T-helper 17 cell (primary cell): ENCODE measurements at regions not wholly inside any gene's neighbourhood (a gene's known extent, or its start where the extent isn't known, plus 50 kb on each side); places are given as distances from the start of the nearest gene placed in this dataset.

Experiments
- ATAC-seq: fragments of 150-1000 bp; cut with Tn5 transposase; 2 replicates; pipeline ENCODE4 v1.10.0; 2021; ENCODE audit warnings: mild to moderate bottlenecking, moderate library complexity
- DNase-seq, 3 donors: peaks; one replicate each; pipeline versions ENCODE4 v3.0.0 to v3.0.0-alpha.2; 2020 to 2021
- H3K9me3 ChIP-seq: one replicate; pipeline ENCODE4 v1.7.0; 2013; ENCODE audit warnings: low read length, mild to moderate bottlenecking; ENCODE audit not compliant: control insufficient read depth, poor library complexity, severe bottlenecking
- H3K27ac Mint-ChIP-seq: one replicate; pipeline ENCODE4 v1.8.0; 2022; ENCODE audit warnings: mild to moderate bottlenecking, moderate library complexity, mixed read lengths
- H3K27me3 Mint-ChIP-seq: one replicate; pipeline ENCODE4 v1.8.0; 2022; ENCODE audit warnings: mixed read lengths
- H3K36me3 Mint-ChIP-seq: one replicate; pipeline ENCODE4 v1.8.0; 2022; ENCODE audit warnings: low read depth, mixed read lengths
- H3K4me1 Mint-ChIP-seq: one replicate; pipeline ENCODE4 v1.8.0; 2022; ENCODE audit warnings: mild to moderate bottlenecking, mixed read lengths
- H3K4me3 Mint-ChIP-seq: one replicate; pipeline ENCODE4 v1.8.0; 2022; ENCODE audit warnings: mild to moderate bottlenecking, moderate library complexity, mixed read lengths

DNA sequence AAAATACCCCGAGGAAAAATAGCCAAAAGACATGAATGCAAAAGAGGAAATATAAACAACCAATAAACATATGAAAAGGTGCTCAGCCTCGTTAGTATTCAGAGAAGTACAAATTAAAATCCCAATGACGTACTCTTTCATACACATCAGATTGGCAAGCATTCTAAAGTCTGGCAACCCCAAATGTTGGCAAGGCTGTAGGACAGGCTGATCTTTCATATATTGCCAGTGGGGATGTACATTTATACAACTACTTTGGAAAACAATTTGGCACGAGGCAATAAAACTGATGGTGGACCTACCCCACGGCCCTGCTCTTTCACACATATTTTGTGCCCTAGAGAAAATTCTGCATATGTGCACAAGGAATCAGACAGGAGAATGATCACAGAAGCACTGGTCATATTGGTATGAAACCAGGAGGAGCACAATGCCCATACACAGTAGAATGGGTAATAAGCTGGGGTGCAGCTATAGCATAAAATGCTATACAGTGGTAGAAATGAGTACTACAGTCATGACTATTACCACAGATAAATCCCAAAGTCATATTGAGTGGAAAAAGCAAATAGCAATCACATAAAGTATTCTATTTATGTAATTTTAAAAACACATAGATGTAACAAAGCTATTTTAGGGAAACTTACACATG, 176.0 kb upstream of the SLC24A5 start:
- DNase-seq: no peak
- no peaks in the 10 kb centered on the region for H3K36me3 Mint-ChIP-seq
- no peaks in the 10 kb centered on the region for H3K27me3 Mint-ChIP-seq

DNA sequence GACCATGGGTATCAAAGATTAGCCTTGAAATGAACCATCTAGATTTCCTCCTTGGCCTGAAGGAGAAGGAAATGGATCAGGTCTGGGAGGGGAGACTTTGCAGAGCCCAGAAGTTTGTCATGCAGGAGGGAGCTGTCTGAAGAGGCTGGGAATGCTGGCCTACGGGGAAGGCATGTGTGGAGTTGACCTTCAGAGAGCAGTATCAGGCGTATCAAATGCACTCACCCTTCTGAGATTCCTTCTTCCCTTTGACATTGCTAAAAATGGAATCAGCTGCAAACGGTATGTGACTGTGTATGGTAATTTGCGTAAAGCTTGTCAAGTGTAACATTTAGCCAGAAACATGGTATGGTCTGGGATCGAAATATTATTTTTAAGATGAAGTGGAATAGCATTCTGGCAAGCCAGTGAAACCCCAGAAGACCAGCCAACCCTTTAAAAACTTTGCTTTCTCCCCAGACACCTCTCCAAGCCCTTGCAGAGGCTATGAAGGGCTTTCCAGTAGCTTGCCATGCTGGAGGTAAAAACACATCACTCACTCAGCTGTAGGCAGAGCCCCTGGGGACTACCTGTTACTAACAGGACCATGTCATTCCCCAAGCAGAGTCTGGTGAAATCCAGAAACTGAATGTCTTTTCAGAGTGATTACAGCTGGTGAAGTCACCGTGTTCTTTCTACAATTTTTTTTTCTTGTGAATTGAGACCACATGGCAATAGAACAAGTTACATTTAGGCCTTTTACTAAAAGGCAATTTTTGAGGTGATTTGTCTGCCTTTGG, 174.7 kb upstream of the SLC24A5 start:
- no peak for DNase-seq
- H3K9me3 ChIP-seq: no peaks in the 10 kb centered on the region
- H3K36me3 Mint-ChIP-seq: no peaks in the 10 kb centered on the region
- no peaks in the 10 kb centered on the region for H3K4me1 Mint-ChIP-seq
- no peak overlapping the region for H3K27ac Mint-ChIP-seq
- H3K4me3 Mint-ChIP-seq: no peak overlapping the region
- ATAC-seq: no peak
- no peaks in the 10 kb centered on the region for H3K27me3 Mint-ChIP-seq

More for the DNA sequence above, 176.0 kb upstream of the SLC24A5 start:
- H3K4me1 Mint-ChIP-seq: no peaks in the 10 kb centered on the region
- no peaks in the 10 kb centered on the region for H3K9me3 ChIP-seq
- H3K27ac Mint-ChIP-seq: no peak overlapping the region
- no peak overlapping the region for H3K4me3 Mint-ChIP-seq
- no peak for ATAC-seq

DNA sequence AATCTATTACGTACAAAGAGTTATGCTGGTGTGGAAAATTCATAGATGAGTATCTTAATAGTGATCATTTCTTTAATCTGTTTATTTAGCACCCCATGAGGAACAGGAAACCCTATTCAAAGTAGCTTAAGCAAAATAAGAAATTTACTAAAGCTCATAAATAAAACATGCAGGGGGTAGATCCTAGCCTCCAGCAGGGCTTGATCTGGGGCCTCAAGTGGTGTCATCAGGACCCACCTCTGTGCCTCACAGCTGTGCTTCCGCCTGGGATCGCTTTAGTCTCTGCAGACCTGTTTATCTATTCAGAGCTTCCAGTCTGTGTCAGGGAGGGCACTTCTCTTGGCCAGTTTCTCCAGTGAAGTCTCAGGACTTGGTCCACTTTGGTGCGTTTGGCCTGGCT, 171.0 kb upstream of the SLC24A5 start:
- no peaks in the 10 kb centered on the region for H3K4me1 Mint-ChIP-seq
- no peak overlapping the region for H3K4me3 Mint-ChIP-seq
- H3K27me3 Mint-ChIP-seq: no peaks in the 10 kb centered on the region
- no peak overlapping the region for H3K27ac Mint-ChIP-seq
- no peak for DNase-seq
- no peak for ATAC-seq
- H3K9me3 ChIP-seq: no peaks in the 10 kb centered on the region
- H3K36me3 Mint-ChIP-seq: no peaks in the 10 kb centered on the region

DNA sequence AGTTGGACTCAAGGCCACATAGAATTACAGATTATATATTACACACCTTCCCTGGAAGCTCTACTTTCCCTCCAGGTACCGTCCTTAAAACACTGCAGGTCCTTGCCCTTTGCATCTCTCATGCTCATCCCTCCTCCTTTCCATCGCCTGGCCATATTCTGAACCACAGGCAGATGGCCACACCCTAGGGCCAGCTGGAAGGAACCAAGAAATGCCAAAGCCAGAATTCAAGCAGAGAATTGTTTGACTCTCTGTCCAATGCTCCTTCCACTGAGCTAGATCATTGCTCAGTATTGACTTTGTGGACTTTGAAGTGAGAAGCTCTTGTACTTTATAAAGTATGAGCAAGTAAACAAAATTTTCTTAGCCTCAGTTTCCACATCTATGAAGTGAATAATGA, 170.3 kb upstream of the SLC24A5 start:
- Mint-ChIP-seq H3K36me3 (no peaks in the 10 kb centered on the region), H3K4me3 (no peak overlapping the region), H3K27ac (no peak overlapping the region), H3K27me3 (no peaks in the 10 kb centered on the region), H3K4me1 (no peaks in the 10 kb centered on the region)
- DNase-seq (no peak), ATAC-seq (no peak)
- no peaks in the 10 kb centered on the region for H3K9me3 ChIP-seq

DNA sequence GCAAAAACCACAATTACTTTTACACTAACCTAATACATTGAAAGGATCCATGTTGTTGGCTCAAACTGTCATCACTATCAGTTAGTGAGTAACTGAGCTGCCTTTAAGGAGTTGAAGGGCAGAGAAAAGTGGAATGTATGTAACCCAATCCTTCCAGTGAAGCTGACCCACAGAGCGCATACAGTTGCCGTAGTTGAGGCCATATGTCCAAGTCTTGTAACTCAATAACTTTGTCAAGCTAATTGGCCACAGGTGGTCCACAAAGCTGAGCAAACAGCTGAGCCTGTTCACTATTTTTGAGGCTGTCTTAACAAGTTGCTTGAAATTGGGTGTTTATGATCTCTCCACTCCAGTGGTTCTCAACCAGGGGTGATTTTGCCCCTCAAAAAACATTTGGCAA, 169.0 kb upstream of the SLC24A5 start:
- Mint-ChIP-seq H3K27ac (no peak overlapping the region), H3K4me1 (no peaks in the 10 kb centered on the region), H3K36me3 (no peaks in the 10 kb centered on the region), H3K27me3 (no peaks in the 10 kb centered on the region), H3K4me3 (no peak overlapping the region)
- DNase-seq (no peak), ATAC-seq (no peak)
- H3K9me3 ChIP-seq: no peaks in the 10 kb centered on the region

DNA sequence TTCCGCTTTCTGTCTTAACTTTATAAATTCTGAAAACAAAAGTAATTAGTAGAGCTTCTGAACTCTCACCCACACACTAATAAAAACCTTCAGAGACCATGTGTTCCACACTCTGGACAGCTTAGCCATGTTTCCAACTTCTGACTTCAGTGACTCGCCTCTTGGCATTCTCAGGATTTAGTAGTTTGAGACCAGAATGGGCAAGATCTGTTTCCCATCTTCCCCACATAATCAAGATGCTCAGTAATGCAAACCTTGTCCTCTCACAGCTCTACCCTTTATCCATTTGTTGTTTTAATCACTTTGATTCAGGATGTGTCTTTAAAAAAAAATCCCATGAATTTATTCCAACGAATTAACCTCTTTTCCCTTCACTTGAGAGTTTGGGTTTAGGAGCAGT, 166.6 kb upstream of the SLC24A5 start:
- no peaks in the 10 kb centered on the region for H3K4me1 Mint-ChIP-seq
- H3K36me3 Mint-ChIP-seq: no peaks in the 10 kb centered on the region

DNA sequence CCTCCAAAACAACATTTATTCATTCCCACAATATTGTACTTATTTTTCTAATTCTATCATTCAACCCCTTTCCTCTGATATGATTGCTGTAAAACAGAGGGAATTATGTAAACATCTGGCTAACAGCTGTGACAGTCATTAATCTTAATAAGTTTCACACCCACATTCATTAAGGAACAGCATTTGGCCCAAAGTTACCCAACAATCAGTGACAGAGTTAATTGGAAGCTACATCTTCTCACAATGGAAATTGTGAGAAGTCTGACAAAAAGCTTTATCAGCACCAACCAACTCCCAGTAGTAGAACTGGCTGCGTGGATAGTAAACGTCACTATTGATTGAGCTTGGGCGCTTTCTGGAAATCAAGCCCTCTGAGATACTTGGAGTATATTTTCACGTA, 165.8 kb upstream of the SLC24A5 start:
- no peaks in the 10 kb centered on the region for H3K36me3 Mint-ChIP-seq
- no peaks in the 10 kb centered on the region for H3K4me1 Mint-ChIP-seq
- peaks cover 5% of the 10 kb centered on the region for H3K27me3 Mint-ChIP-seq

More for the DNA sequence above, 166.6 kb upstream of the SLC24A5 start:
- DNase-seq (no peak), ATAC-seq (no peak)
- no peaks in the 10 kb centered on the region for H3K9me3 ChIP-seq
- Mint-ChIP-seq H3K27ac (no peak overlapping the region), H3K4me3 (no peak overlapping the region), H3K27me3 (peaks cover under 1% of the 10 kb centered on the region)

DNA sequence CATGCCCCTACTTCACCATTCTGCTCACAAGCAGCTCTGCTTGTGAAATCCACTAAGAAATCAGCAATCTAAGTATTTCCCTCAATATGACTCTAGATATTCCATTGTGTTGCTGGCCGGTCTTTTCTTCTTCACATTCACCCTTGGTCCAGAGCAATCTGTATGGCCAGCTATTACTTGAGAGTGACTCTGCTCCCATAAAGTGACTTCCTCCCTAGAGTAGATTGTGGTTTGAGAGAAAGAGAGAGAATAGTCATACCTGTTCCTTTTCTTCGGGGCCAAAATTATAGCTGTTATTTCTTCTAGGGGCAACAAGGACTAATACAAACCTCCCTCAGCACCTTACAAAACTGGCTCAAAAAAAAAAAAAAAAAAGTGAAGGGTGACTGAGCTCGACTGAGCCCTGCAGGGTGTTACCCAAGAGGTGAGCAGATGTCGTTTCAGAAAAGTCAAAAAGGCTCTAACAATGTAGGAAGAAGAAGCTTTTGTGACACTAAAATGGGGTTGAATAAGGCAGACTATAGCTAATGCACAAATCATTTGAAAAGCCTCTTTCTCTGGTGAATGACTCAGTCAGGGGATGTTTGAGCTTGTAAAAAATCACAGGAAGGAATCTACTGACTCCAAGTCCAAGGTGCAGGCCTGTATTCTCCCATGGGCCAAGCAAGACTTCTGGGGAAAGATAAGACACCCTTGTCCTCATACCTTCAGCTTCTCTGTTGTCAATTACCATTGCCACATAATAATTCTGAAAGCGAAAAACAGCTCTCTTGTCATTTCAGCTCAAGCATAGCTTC, 161.0 kb upstream of the SLC24A5 start:
- peaks cover 2% of the 10 kb centered on the region for H3K4me1 Mint-ChIP-seq
- no peaks in the 10 kb centered on the region for H3K9me3 ChIP-seq
- H3K4me3 Mint-ChIP-seq: no peak overlapping the region
- DNase-seq: no peak
- H3K27me3 Mint-ChIP-seq: peaks cover 11% of the 10 kb centered on the region
- ATAC-seq: no peak
- H3K36me3 Mint-ChIP-seq: no peaks in the 10 kb centered on the region
- no peak overlapping the region for H3K27ac Mint-ChIP-seq

More for the DNA sequence above, 165.8 kb upstream of the SLC24A5 start:
- no peaks in the 10 kb centered on the region for H3K9me3 ChIP-seq
- Mint-ChIP-seq H3K4me3 (no peak overlapping the region), H3K27ac (no peak overlapping the region)
- DNase-seq (no peak), ATAC-seq (no peak)

DNA sequence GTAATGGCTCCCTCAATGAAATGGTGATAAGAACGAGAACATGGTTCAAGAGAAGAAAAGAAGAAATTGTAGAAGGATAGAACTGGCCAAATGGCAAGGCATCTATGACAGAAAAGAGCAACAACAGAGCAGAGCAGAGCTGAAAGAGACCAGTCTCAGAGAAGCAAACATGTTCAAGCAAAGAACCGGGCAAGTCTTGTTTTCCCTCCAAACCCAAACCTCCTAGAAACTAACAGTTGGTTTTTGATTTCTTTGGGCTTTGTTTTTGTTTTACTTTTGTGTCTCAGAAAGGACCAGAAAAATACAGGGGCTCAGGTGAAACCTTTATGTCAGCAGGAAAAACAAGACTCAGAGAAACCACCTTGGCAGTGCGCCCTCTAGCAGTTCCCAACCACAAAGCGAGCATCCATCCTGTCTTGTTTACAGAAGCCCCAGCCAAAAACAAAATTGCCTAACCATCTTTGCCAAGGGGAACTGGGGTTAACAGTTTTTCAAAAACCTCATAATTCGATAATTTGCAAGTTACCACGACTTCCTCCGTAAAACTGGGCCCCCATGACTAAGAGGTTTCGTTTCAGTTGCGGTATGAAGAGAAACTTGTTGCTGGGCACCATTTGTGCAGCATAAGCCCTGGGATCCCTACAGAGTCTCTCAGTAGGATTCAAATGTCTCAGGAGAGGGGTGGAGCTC, 159.2 kb upstream of the SLC24A5 start:
- no peaks in the 10 kb centered on the region for H3K9me3 ChIP-seq
- ATAC-seq (no peak), DNase-seq (no peak)
- no peak overlapping the region for H3K4me3 Mint-ChIP-seq
- H3K27ac Mint-ChIP-seq: no peak overlapping the region
- peaks cover 2% of the 10 kb centered on the region for H3K4me1 Mint-ChIP-seq
- H3K36me3 Mint-ChIP-seq: no peaks in the 10 kb centered on the region
- peaks cover 11% of the 10 kb centered on the region for H3K27me3 Mint-ChIP-seq

DNA sequence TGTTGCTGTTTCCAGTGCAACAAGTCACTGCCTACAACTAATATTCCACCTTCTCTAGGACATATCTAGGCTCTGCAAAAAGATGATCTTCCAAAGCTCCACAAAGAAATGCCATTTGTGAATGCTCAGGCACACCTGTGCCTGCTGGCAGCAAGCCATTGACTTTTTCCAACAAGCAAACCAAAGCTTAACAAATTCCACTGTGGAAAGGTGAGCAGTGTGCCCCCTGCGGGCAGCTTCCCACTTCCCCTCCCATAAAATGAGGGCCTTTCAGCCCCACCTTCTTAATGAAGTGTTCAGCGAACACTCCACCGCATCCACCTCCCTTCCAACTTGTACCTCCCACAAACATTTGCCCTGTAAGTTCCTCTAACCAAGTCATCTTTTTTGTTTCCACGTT, 157.5 kb upstream of the SLC24A5 start:
- peaks cover 2% of the 10 kb centered on the region for H3K4me1 Mint-ChIP-seq
- ATAC-seq: no peak
- no peak for DNase-seq
- H3K9me3 ChIP-seq: no peaks in the 10 kb centered on the region
- H3K27ac Mint-ChIP-seq: no peak overlapping the region
- no peaks in the 10 kb centered on the region for H3K36me3 Mint-ChIP-seq
- peaks cover 11% of the 10 kb centered on the region for H3K27me3 Mint-ChIP-seq
- H3K4me3 Mint-ChIP-seq: no peak overlapping the region

DNA sequence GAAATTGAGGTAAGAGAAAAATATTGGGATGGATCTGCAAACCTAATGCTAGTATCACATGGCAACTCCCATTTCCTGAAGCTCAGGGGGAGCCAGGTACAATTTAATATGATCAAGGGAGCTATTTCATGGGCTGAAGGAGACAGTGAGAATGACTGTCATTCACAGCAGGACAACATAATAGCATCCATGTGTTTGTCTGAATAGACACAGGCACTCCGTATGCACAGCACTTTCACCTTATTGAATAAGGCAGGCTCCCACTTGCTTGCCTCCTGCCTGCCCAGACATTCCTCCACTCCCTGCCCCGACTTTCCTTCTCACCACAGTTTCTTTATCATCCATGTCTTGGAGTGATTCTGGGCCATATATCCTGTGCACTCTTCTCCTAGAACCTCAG, 156.6 kb upstream of the SLC24A5 start:
- no peak overlapping the region for H3K27ac Mint-ChIP-seq
- ATAC-seq (no peak), DNase-seq (no peak)
- no peaks in the 10 kb centered on the region for H3K36me3 Mint-ChIP-seq
- no peak overlapping the region for H3K4me3 Mint-ChIP-seq
- H3K27me3 Mint-ChIP-seq: peaks cover 10% of the 10 kb centered on the region
- H3K4me1 Mint-ChIP-seq: peaks cover 2% of the 10 kb centered on the region
- no peaks in the 10 kb centered on the region for H3K9me3 ChIP-seq

DNA sequence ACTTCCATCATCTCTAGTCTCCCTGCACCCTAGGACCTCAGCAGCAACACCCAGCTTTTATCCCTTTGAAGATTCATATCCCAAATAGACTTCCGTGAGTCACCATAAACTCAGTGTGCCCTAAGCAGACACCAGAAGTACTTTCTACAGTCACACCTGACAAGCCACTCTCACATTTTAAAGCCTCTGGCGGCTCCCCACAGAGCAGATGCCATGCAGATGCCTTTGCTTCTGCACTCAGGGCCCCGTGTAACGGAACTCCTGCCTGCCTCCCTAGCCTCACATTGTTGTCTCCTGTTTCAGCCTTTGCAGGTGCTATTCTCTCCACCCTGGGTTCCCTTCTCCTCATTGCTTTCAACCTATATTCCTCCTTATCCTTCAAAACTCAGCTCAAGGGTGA, 155.5 kb upstream of the SLC24A5 start:
- Mint-ChIP-seq H3K27ac (no peak overlapping the region), H3K4me3 (no peak overlapping the region), H3K27me3 (peaks cover 5% of the 10 kb centered on the region), H3K4me1 (peaks cover 2% of the 10 kb centered on the region), H3K36me3 (no peaks in the 10 kb centered on the region)
- ATAC-seq (no peak), DNase-seq (no peak)
- no peaks in the 10 kb centered on the region for H3K9me3 ChIP-seq

DNA sequence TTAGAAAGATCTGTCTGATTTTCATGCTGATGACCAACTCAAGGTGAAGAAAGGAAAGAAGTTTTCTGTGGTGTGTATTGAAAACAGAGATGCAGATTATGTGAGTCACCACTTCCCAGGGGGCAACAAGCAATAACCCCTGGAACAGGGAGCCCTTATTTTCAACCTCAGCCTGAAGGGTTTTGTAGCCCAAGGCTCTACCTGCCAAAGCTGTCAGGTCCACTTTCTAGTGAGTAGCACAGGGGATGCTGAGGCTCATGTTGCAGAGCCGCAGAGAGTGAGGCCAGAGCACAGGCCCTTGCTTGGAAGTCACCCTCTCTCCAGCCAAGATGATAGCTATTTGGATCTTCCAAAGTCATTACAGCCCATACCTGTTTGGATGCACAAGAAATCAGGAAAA, 152.2 kb upstream of the SLC24A5 start:
- ATAC-seq (no peak), DNase-seq (no peak)
- H3K4me3 Mint-ChIP-seq: no peak overlapping the region
- H3K27me3 Mint-ChIP-seq: no peaks in the 10 kb centered on the region
- no peaks in the 10 kb centered on the region for H3K36me3 Mint-ChIP-seq
- H3K4me1 Mint-ChIP-seq: no peaks in the 10 kb centered on the region
- no peak overlapping the region for H3K27ac Mint-ChIP-seq
- no peaks in the 10 kb centered on the region for H3K9me3 ChIP-seq
